ENCODE measurements at regions not wholly inside any gene's neighbourhood (a gene's known extent, or its start where the extent isn't known, plus 50 kb on each side); places are given as distances from the start of the nearest gene placed in this dataset.
A peak's percentile ranks its signal among the peaks of the same experiment; 100 is the strongest.

- H3K27me3 ChIP-seq (ENCODE audit: low read length): no peaks in the 10 kb centered on the region
- no peaks in the 10 kb centered on the region for H3K9me2 ChIP-seq (replicated peaks; ENCODE audit: low read length)
- H3K4me1 ChIP-seq (ENCODE audit: insufficient read depth, low read length): no peaks in the 10 kb centered on the region
- no peaks in the 10 kb centered on the region for H3F3A ChIP-seq (ENCODE audit: low read length, unreplicated experiment)
- intact Hi-C loops (cut with micrococcal nuclease): no loop called here
- H3K4me3 ChIP-seq (ENCODE audit: low read length): no peak overlapping the region
- H3K9ac ChIP-seq (ENCODE audit: low read length): no peak overlapping the region
- ChIA-PET POLR2A (ENCODE audit: unreplicated experiment) (interaction anchor here (0.6 kb wide), 1 partner anchor 368 kb away, joined by 3 read pairs; no protein-coding TSS in a partner anchor), CTCF (no interaction called here)
- H3K9me3 ChIP-seq (ENCODE audit: low read length): no peaks in the 10 kb centered on the region
- peak; percentile 28 for DNase-seq
- no peak overlapping the region for H2AFZ ChIP-seq (ENCODE audit: low read length)
- no peak overlapping the region for H3K27ac ChIP-seq (ENCODE audit: low read length)
- no peak for ATAC-seq
- no peak overlapping the region for H3K4me2 ChIP-seq (ENCODE audit: low read length)
- BruUV-seq (replicated peaks): no TSS peak
- TF ChIP-seq CTCF (conservative IDR thresholded peaks at IDR 0.05; ENCODE audit: low read depth, low read length) (no peak), EZH2phosphoT487 (IDR thresholded peaks at IDR 0.05; ENCODE audit: borderline replicate concordance, low read length) (no peak), EZH2 (IDR thresholded peaks at IDR 0.05; ENCODE audit: low read length, unreplicated experiment) (no peak)
- H3K36me3 ChIP-seq (ENCODE audit: low read depth, low read length): no peaks in the 10 kb centered on the region
- no peaks in the 10 kb centered on the region for H4K20me1 ChIP-seq (ENCODE audit: low read length)
- H3K79me2 ChIP-seq (ENCODE audit: low read length): no peaks in the 10 kb centered on the region
Measured at GRCh38 chr9:14452539-14452938, 138.6 kb upstream of the NFIB start.

GRCh38 chr9:14451949-14452348 lies 138.0 kb upstream of the NFIB start:
- DNase-seq (no peak), ATAC-seq (no peak)
- Histone ChIP-seq H3K27me3 (ENCODE audit: low read length) (no peaks in the 10 kb centered on the region), H3K79me2 (ENCODE audit: low read length) (no peaks in the 10 kb centered on the region), H3K36me3 (ENCODE audit: low read depth, low read length) (no peaks in the 10 kb centered on the region), H3K9me2 (replicated peaks; ENCODE audit: low read length) (no peaks in the 10 kb centered on the region), H3K4me2 (ENCODE audit: low read length) (no peak overlapping the region), H3F3A (ENCODE audit: low read length, unreplicated experiment) (no peaks in the 10 kb centered on the region), H3K4me1 (ENCODE audit: insufficient read depth, low read length) (no peaks in the 10 kb centered on the region), H3K9me3 (ENCODE audit: low read length) (no peaks in the 10 kb centered on the region), H3K27ac (ENCODE audit: low read length) (no peak overlapping the region), H3K4me3 (ENCODE audit: low read length) (no peak overlapping the region), H2AFZ (ENCODE audit: low read length) (no peak overlapping the region), H3K9ac (ENCODE audit: low read length) (no peak overlapping the region), H4K20me1 (ENCODE audit: low read length) (no peaks in the 10 kb centered on the region)
- ChIA-PET CTCF (no interaction called here), POLR2A (ENCODE audit: unreplicated experiment) (interaction anchor here (0.6 kb wide), 1 partner anchor 369 kb away, joined by 3 read pairs; no protein-coding TSS in a partner anchor)
- intact Hi-C loops (cut with micrococcal nuclease): no loop called here
- no TSS peak for BruUV-seq (replicated peaks)
- no peak for TF ChIP-seq CTCF (conservative IDR thresholded peaks at IDR 0.05; ENCODE audit: low read depth, low read length)
- TF ChIP-seq EZH2phosphoT487 (IDR thresholded peaks at IDR 0.05; ENCODE audit: borderline replicate concordance, low read length): no peak
- TF ChIP-seq EZH2 (IDR thresholded peaks at IDR 0.05; ENCODE audit: low read length, unreplicated experiment): no peak

GRCh38 chr9:14447103-14447502 lies 133.2 kb upstream of the NFIB start:
- no peaks in the 10 kb centered on the region for H3F3A ChIP-seq (ENCODE audit: low read length, unreplicated experiment)
- no peak overlapping the region for H3K27ac ChIP-seq (ENCODE audit: low read length)
- intact Hi-C loops (cut with micrococcal nuclease): loop anchor here (5.0 kb wide), 1 partner anchor 1340 kb away; no protein-coding TSS in a partner anchor
- no peaks in the 10 kb centered on the region for H3K27me3 ChIP-seq (ENCODE audit: low read length)
- no peaks in the 10 kb centered on the region for H3K36me3 ChIP-seq (ENCODE audit: low read depth, low read length)
- no peaks in the 10 kb centered on the region for H3K79me2 ChIP-seq (ENCODE audit: low read length)
- no peaks in the 10 kb centered on the region for H3K9me2 ChIP-seq (replicated peaks; ENCODE audit: low read length)
- no peaks in the 10 kb centered on the region for H4K20me1 ChIP-seq (ENCODE audit: low read length)
- ATAC-seq (no peak), DNase-seq (no peak)
- H3K4me2 ChIP-seq (ENCODE audit: low read length): no peak overlapping the region
- H3K4me3 ChIP-seq (ENCODE audit: low read length): no peak overlapping the region
- H2AFZ ChIP-seq (ENCODE audit: low read length): no peak overlapping the region
- H3K9ac ChIP-seq (ENCODE audit: low read length): no peak overlapping the region
- no TSS peak for BruUV-seq (replicated peaks)
- ChIA-PET POLR2A (ENCODE audit: unreplicated experiment) (no interaction called here), CTCF (no interaction called here)
- no peaks in the 10 kb centered on the region for H3K4me1 ChIP-seq (ENCODE audit: insufficient read depth, low read length)
- no peaks in the 10 kb centered on the region for H3K9me3 ChIP-seq (ENCODE audit: low read length)
- no peak for TF ChIP-seq EZH2 (IDR thresholded peaks at IDR 0.05; ENCODE audit: low read length, unreplicated experiment)
- no peak for TF ChIP-seq CTCF (conservative IDR thresholded peaks at IDR 0.05; ENCODE audit: low read depth, low read length)
- TF ChIP-seq EZH2phosphoT487 (IDR thresholded peaks at IDR 0.05; ENCODE audit: borderline replicate concordance, low read length): no peak

All from PC-3 (cell line).